ENCODE measurements at regions not wholly inside any gene's neighbourhood (a gene's known extent, or its start where the extent isn't known, plus 50 kb on each side); places are given as distances from the start of the nearest gene placed in this dataset.
A peak's percentile ranks its signal among the peaks of the same experiment; 100 is the strongest.

GRCh38 chr10:124226271-124227054 is 133.1 kb upstream of the CHST15 start:
- TF ChIP-seq CTCF (IDR thresholded peaks at IDR 0.05; ENCODE audit: unreplicated experiment in 3 of 3) = no peak
- Mint-ChIP-seq H3K4me3 (peak overlapping the region in 1 of 3 experiments; percentile 15), H3K36me3 (ENCODE audit: low read depth) (peaks cover 4% of the 10 kb centered on the region), H3K27me3 (ENCODE audit: low read depth) (peaks cover 15% of the 10 kb centered on the region), H3K27ac (no peak overlapping the region), H3K4me1 (peaks cover 36% of the 10 kb centered on the region), H3K9me3 (peaks cover 53% of the 10 kb centered on the region)

- Mint-ChIP-seq H3K36me3 (ENCODE audit: low read depth) (peaks cover 4% of the 10 kb centered on the region), H3K27ac (peak overlapping the region in 2 of 3 experiments; percentile 28 to 58), H3K4me1 (peaks cover 44% of the 10 kb centered on the region), H3K9me3 (peaks cover 48% of the 10 kb centered on the region), H3K27me3 (ENCODE audit: low read depth) (peaks cover 15% of the 10 kb centered on the region), H3K4me3 (peak overlapping the region in 1 of 3 experiments; percentile 15)
- TF ChIP-seq CTCF (IDR thresholded peaks at IDR 0.05; ENCODE audit: unreplicated experiment in 3 of 3) = no peak
Measured at GRCh38 chr10:124225467-124226270, 132.3 kb upstream of the CHST15 start.

GRCh38 chr10:124225029-124225466 is 131.7 kb upstream of the CHST15 start:
- peaks cover 4% of the 10 kb centered on the region for H3K36me3 Mint-ChIP-seq (ENCODE audit: low read depth)
- peaks cover 50% of the 10 kb centered on the region for H3K4me1 Mint-ChIP-seq
- peak overlapping the region; percentile 28 to 58 (median 49) for H3K27ac Mint-ChIP-seq
- H3K9me3 Mint-ChIP-seq = peaks cover 42% of the 10 kb centered on the region
- no peak overlapping the region for H3K4me3 Mint-ChIP-seq
- H3K27me3 Mint-ChIP-seq (ENCODE audit: low read depth) = peaks cover 15% of the 10 kb centered on the region
- no peak for TF ChIP-seq CTCF (IDR thresholded peaks at IDR 0.05; ENCODE audit: unreplicated experiment in 3 of 3)

GRCh38 chr10:124224331-124225028 is 131.1 kb upstream of the CHST15 start:
- H3K27ac Mint-ChIP-seq = peak overlapping the region in 2 of 3 experiments; percentile 49 to 58
- TF ChIP-seq CTCF (IDR thresholded peaks at IDR 0.05; ENCODE audit: unreplicated experiment in 3 of 3) = no peak
- no peak overlapping the region for H3K4me3 Mint-ChIP-seq
- peaks cover 37% of the 10 kb centered on the region for H3K9me3 Mint-ChIP-seq
- H3K27me3 Mint-ChIP-seq (ENCODE audit: low read depth) = peaks cover 15% of the 10 kb centered on the region
- peaks cover 56% of the 10 kb centered on the region for H3K4me1 Mint-ChIP-seq
- H3K36me3 Mint-ChIP-seq (ENCODE audit: low read depth) = peaks cover 4% of the 10 kb centered on the region

- Mint-ChIP-seq H3K9me3 (peaks cover 31% of the 10 kb centered on the region), H3K27ac (peak overlapping the region; percentile 10 to 49 (median 15)), H3K36me3 (ENCODE audit: low read depth) (peaks cover 4% of the 10 kb centered on the region), H3K4me1 (peaks cover 64% of the 10 kb centered on the region), H3K27me3 (ENCODE audit: low read depth) (peaks cover 19% of the 10 kb centered on the region), H3K4me3 (no peak overlapping the region)
- no peak for TF ChIP-seq CTCF (IDR thresholded peaks at IDR 0.05; ENCODE audit: unreplicated experiment in 3 of 3)
Measured at GRCh38 chr10:124223711-124224085, 130.3 kb upstream of the CHST15 start.

Measured in nephron (organoid).